A204.1 (cell line): ENCODE measurements at regions not wholly inside any gene's neighbourhood (a gene's known extent, or its start where the extent isn't known, plus 50 kb on each side); places are given as distances from the start of the nearest gene placed in this dataset.
"Not testable (repeated sequence)": the region's sequence is repeated elsewhere in the genome, so short reads cannot be mapped to it uniquely, and the experiment has no call there.

Experiments
- FAIRE-seq: peaks from 2 replicates; lab custom pipeline; 2012; peaks lifted over from hg19 to GRCh38; lab: Jason Lieb, UNC

GRCh38 chr4:138113819-138114400, 128.2 kb downstream of the SLC7A11 start:
- FAIRE-seq: no peak

- FAIRE-seq: not testable (repeated sequence)
These were observed 129.3 kb downstream of the SLC7A11 start for GRCh38 chr4:138112890-138113289.

- no peak for FAIRE-seq
These were observed 129.8 kb downstream of the SLC7A11 start for GRCh38 chr4:138112389-138112788.

DNA sequence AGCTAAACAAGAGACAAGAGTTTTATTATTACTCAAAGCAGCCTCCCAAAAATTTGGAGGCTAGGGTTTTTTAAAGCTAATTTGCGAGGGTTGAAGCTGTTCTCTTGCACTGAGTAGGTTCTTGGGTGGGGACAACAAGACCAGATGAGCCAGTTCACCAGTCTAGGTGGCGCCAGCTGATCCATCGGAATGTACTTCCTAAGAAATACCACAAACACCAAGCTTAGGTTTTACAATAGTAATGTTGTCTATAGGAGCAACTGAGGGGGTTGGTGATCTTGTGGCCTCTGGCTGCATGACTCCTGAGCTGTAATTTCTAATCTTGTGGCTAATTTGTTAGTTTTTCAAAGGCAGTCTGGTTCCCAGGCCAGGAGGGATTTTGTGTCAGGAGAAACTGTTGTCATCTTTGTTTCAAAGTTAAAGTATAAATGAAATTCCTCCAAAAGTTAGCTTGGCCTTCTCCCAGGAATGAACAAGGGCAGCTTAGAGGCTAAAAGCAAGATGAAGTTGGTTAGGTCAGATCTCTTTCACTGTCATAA, 130.6 kb downstream of the SLC7A11 start:
- no peak for FAIRE-seq

DNA sequence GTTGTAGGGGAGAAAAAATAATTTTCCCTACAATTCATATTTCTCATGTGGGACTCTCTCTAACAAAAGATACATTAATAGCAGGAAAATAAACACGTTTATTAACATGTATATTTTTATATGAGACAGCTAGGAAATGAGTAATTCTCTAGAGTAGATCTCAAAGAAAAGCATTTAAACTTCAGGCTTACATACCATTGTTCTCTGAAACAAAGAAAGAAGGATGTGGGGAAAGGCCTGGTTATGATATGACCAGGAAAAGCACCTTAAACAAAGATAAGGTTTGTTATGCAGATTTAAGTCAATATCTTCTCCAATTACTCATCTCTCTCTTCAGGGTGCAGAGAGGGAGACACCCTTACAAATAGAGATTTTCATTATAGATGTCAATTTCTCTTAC, 131.3 kb downstream of the SLC7A11 start:
- FAIRE-seq: no peak

GRCh38 chr4:138107023-138107422, 135.1 kb downstream of the SLC7A11 start:
- no peak for FAIRE-seq

- no peak for FAIRE-seq
These were observed 136.8 kb downstream of the SLC7A11 start for GRCh38 chr4:138105331-138105730.

GRCh38 chr4:138104284-138104680, 137.9 kb downstream of the SLC7A11 start:
- FAIRE-seq: no peak

DNA sequence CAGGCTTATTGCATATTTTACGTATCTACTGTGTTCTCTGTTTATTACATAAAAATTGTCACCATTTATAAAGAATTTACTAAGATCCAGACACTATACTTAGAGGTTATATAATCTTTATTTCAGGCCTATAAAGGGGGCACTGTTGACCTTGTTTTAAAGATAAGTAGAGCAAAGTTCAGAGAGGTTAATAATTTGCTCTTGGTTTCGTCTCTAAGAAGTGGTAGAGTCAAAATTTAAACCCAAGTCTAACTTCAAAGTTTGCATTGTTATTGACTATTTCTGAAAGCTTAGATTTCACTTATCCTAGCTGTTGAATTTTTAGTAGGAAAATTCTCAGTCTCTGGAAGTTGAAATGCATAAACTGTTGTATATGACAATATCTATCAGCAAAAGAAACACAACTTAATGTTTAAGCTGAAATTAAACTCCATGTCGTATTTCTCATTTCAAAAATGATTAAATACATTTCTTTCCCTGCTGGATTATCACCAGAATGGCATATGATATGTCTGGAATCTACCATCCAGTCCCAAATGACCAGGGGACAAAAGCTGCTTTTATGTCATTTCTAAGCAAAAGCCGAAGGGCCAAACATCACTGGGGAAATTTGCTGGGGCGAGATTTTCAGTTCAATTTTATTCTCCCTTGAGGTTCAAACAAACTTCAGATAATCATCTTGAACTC, 138.4 kb downstream of the SLC7A11 start:
- FAIRE-seq: no peak

GRCh38 chr4:138099385-138099784, 142.8 kb downstream of the SLC7A11 start:
- FAIRE-seq: no peak

DNA sequence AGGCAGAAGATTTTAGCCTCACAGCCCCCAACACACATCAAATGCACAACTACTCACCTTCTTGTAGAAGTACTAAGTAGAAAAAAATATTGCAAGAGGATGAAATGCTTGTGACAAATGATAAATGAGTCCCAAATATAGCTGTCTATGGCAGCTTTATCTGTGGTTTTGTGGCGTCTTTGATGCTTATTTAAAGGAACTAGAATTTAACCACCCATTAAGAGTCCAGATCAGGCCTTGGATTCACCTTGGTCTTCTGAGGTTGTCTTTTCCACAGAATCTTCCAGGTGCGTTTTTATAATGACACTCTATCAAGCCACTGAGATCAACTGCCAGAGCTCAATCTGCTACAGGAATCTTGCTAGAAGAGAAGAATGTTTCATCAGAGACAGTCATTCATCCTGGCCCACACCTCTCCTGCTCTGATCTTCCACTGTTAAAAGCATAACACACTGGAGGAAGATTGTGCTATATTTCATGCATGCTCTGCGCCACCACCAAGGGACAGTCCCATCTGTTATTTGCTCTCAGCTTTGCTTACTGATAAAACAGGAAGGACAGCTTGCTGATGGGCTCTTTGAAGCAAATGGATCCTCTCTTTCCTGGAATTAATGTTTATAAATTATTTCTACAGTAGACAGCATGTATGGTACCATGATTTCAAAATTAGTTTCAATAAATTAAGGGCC, 144.1 kb downstream of the SLC7A11 start:
- no peak for FAIRE-seq

DNA sequence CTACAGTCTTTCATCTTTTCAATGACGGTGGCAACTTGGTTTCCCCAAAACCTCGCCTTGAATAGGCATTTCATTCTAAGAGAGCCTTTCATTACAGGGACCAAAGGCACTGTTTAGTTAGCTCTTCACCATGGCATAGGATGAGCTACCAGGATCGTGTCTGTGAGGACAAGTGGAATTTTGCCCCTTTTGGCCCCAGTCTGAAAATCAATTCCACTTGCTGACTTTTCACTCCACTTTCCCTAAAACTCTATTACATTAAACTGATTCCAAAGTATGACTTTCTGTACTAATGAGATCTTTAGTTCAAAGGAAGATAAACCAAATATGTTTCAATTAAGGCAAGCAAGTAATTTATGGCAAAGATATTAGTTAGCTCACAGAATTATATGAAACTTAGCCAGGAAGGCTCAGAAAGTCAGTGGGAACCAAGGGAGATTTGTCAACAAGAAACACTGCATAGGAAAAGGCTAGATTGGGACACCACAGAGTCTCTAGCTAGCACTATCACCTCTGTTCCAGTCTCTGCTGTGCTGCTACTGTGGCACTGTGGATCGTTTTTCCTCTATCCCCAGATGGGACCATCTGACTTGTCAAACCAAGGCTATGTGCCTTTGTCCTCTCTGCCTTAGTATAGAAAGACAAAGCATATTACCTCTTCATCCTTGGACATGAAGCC, 145.6 kb downstream of the SLC7A11 start:
- no peak for FAIRE-seq

DNA sequence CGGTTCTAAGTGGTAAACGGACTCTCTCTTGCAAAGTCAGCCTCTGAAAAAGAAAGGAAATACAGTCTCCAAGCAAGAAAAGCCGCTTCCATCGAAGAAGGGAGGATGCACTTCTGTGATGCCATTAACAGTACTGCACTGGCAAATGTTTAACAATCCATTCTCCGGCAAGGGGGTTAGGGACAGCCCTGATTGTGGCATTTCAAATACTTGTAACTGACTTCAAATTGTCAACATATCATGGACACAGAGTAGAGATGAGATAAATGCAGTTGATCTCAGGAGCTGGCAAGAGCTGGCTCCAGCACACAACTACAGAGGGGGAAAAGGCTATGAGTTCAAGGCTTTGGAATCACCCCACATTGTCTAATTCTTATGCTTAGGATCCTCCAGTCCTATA, 146.8 kb downstream of the SLC7A11 start:
- no peak for FAIRE-seq

GRCh38 chr4:138092060-138092459, 150.1 kb downstream of the SLC7A11 start:
- FAIRE-seq: no peak

DNA sequence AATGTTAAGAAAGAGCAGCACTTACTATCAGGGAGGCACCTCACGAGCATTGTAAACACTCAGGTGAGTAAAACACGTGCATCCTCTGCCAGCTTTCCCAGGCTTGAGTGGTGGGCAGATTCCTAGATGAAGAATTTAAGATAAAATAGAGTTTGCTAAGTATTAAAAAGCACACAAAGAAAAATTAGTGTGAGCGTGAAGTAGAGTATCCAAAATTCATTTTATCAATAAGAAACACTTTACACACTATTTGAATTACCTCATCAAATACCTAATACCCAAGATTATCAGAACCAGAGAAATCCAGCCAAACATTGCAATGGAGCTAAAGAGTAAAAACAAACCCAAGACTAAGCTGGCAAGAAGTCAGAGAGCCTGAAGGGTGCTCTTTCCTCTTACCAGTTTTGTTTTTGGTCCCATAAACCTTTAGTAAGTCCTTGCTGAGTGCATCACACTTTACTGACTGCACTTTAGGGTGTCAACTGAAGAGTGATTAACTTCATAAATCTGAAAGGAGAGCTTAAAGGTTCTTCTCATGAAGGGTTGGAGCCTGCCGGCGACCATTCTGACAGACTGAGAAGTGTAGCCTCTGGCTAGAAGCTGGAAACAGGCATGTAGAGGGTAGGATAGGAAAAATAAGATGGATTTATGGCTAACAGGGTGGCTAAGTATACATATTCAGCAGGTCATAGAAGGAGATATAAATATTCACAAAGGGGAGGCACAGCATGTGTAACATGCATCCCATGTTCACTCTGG, 151.1 kb downstream of the SLC7A11 start:
- no peak for FAIRE-seq

- peak; percentile 97 for FAIRE-seq
These were observed 151.8 kb downstream of the SLC7A11 start for GRCh38 chr4:138090150-138090917.

GRCh38 chr4:138088449-138089208, 153.5 kb downstream of the SLC7A11 start:
- no peak for FAIRE-seq

DNA sequence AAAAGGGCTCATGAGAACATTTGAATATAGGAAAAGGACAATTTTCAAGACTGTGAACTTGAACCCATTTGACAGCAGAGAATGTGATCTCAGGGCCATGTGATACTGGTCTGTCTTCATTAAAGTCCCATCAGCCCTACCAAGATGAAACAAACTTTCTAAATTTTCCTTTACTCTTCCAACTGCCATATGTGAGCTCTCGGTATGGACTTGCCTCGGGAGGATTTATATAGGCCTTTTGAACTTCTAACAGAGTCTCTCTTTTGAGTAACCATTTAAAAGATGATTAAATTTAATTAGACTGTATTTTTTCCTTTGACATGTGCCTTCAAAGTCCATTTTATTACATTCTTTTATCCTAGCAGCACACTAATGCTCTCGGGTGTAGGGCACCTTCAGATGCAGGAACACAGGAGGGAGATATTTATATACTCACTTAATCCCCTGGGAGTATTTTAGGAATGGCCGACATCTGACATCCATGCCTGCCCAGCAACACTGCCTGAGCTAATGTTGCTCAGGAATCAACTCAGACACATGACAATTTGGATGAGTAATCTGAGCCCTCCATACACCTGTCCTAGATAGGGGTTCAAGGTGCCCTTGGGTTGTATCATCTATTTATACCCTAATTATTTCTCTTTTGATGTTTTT, 155.0 kb downstream of the SLC7A11 start:
- FAIRE-seq: no peak

DNA sequence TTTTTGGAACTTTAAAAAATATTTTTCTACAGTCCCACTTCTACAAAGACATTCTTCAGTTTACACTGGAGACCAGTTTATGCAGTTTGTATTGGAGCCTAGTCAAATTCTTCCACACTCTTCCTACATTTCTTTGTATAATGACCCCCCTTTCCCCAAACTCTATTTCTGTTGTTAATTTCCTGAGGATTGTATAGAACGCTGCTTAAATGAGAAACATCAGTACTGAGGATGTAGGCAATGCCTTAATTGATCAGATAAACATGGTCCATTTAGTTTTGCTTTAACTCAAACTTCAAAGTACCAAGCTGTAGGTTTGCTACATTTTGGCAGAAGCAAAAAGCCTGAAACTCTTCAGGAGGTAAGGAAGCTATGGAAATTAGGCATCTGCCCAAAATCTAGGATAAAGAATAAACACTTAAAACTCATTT, 155.5 kb downstream of the SLC7A11 start:
- FAIRE-seq: no peak

DNA sequence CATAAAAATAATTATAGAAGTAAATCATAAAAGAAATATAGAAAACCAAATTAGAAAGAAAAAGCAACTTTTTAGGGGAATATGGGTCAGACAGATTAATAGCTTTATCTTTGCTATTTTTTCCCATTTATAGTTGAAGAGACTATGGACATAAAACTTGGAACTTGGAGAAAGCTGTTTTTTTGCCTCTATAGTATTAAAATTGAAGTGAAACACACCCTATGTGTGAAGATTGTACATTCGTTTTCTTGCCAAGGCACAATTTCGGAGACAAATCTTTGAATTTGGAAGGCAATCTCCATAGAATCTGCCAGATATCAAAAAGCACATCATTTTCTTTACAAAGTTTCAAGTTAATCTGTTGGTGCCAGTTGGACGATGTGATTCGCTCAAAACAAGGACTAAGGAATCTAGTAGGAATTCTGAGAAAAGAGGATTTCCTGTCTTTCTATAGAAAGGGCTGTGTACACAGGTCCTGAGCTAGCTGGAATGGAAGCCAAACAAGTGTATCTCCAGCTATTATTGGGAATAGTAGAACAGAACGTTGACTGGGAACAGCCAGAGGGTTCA, 156.3 kb downstream of the SLC7A11 start:
- no peak for FAIRE-seq
